ENCODE measurements at regions not wholly inside any gene's neighbourhood (a gene's known extent, or its start where the extent isn't known, plus 50 kb on each side); places are given as distances from the start of the nearest gene placed in this dataset.
"Not testable (repeated sequence)": the region's sequence is repeated elsewhere in the genome, so short reads cannot be mapped to it uniquely, and the experiment has no call there.

DNA sequence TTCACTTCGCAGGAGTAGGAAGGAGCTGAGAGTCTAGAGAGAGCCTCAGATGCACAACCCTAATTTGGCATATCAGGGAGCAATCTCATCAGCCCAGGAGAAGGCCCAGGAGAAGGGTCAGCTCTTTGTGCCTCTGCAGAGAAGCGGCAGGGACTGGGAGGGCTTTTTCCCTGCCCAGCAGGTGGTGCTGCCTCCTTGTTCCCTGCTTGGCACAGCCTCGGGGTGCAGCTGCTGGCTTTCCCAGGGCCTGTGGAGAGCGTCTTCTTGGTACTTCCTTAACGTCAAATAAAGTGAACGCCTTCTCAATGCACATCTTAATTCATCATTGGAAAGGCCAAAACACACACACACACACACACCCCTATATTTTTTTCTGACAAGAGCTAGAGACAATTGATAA is 519.3 kb downstream of the GOLGA6L6 start:
- not testable (repeated sequence) for TF ChIP-seq CTCF (conservative IDR thresholded peaks at IDR 0.05); EZH2 (IDR thresholded peaks at IDR 0.05; ENCODE audit: low read depth)
